OCI-LY3 (cell line): ENCODE measurements at regions not wholly inside any gene's neighbourhood (a gene's known extent, or its start where the extent isn't known, plus 50 kb on each side); places are given as distances from the start of the nearest gene placed in this dataset.

Experiments
- H2AFZ ChIP-seq: fragments of 200-600, 300-600 bp; shearing (Covaris generic); 2 replicates; pipeline ENCODE4 v1.6.0; 2014; ENCODE audit warnings: antibody characterized with exemption, low read depth, low read length
- H3K27ac ChIP-seq: fragments of 200-600, 300-600 bp; sonication (generic); 2 replicates; pipeline ENCODE4 v1.5.1; 2014; ENCODE audit warnings: mild to moderate bottlenecking, low read length, moderate library complexity, mixed read lengths
- H3K27me3 ChIP-seq: fragments of 200-600, 300-600 bp; sonication (generic); 2 replicates; pipeline ENCODE4 v1.6.1; 2014; ENCODE audit warnings: low read depth, low read length, mixed read lengths
- H3K36me3 ChIP-seq: fragments of 200-600, 300-600 bp; sonication (generic); replicated peaks from 2 replicates; pipeline ENCODE3; 2014; ENCODE audit warnings: low read depth, low read length, mixed read lengths
- H3K4me1 ChIP-seq: fragments of 300-600, 200-600 bp; sonication (generic); 2 replicates; pipeline ENCODE4 v1.6.1; 2014; ENCODE audit warnings: low read length, mixed read lengths
- H3K4me2 ChIP-seq: fragments of 200-600, 300-600 bp; sonication (generic); 2 replicates; pipeline ENCODE4 v1.6.1; 2014; ENCODE audit warnings: low read length, mixed read lengths
- H3K4me3 ChIP-seq: fragments of 300-600, 200-600 bp; sonication (generic); 2 replicates; pipeline ENCODE4 v1.5.1; 2014; ENCODE audit warnings: antibody characterized with exemption, mild to moderate bottlenecking, low read length, moderate library complexity
- H3K79me2 ChIP-seq: fragments of 300-600, 200-600 bp; shearing (Covaris generic); 2 replicates; pipeline ENCODE4 v1.6.1; 2014; ENCODE audit warnings: mild to moderate bottlenecking, low read length, mixed read lengths
- H3K9ac ChIP-seq: fragments of 300-600, 200-600 bp; shearing (Covaris generic); 2 replicates; pipeline ENCODE4 v1.6.0; 2014; ENCODE audit warnings: mild to moderate bottlenecking, low read length, moderate library complexity
- H3K9me3 ChIP-seq: fragments of 200-600, 300-600 bp; shearing (Covaris generic); 2 replicates; pipeline ENCODE4 v1.6.1; 2014; ENCODE audit warnings: low read length, mixed read lengths; ENCODE audit not compliant: insufficient read depth
- H4K20me1 ChIP-seq: fragments of 200-600, 300-600 bp; sonication (generic); 2 replicates; pipeline ENCODE4 v1.6.1; 2016; ENCODE audit warnings: low read length, mixed read lengths; ENCODE audit not compliant: insufficient read depth
- CTCF ChIP-seq: fragments of 200-600, 300-600 bp; sonication (generic); IDR thresholded peaks from 2 replicates; pipeline ENCODE4 v1.5.1; 2014; ENCODE audit warnings: antibody characterized with exemption, low read length, low read depth
- EZH2phosphoT487 ChIP-seq: fragments of 200-600 bp; shearing (Covaris generic); IDR thresholded peaks from 2 replicates; pipeline ENCODE4 v1.6.1; 2018; ENCODE audit warnings: antibody characterized with exemption, mixed run types, low read depth

DNA sequence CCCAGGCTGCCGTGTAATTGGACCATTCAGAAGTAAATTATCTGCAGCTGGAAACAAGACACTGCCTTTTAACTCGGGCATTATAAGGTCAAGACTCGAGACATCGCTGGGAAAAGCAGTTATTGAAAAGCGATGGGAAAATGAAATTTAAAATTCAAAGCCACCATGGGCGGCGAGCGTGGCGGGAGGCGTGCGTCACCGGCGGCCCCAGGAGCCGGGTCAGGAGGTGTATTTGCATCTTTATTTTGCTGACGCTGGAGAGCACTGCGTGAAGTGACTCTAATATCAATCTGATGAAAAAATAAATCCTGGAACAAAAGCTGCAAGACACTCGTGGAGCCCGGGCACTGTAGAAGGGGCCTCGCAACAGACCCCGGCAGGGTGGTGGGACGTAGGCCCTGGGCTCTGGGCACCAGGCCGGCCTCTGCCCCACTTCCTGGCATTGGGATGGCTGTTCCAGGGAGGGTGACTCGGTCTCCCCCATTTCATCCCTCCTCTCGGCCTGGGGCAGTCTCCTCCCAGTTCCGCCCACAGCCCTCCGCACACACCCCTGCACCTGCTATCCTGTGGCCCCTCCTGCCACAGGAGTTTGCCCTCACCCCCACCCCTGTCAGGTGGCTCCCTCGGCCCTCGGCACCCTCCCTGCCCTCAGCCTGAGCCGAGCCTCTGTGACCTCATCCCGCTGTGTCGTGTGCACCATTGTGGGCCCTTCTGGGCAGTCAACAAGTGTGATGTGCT lies 196.2 kb downstream of the KIF26A start:
- Histone ChIP-seq H3K9me3 (peaks cover 2% of the 10 kb centered on the region; the same call in 1 of the 2 replicates), H3K9ac (no peak overlapping the region), H3K79me2 (no peaks in the 10 kb centered on the region), H3K4me2 (no peak overlapping the region), H2AFZ (no peak overlapping the region), H3K27ac (no peak overlapping the region), H3K36me3 (no peaks in the 10 kb centered on the region), H3K4me3 (no peak overlapping the region), H3K27me3 (no peaks in the 10 kb centered on the region), H4K20me1 (0 out of 2 replicates have a peak, but pooled peaks cover 3% of the 10 kb centered on the region), H3K4me1 (no peaks in the 10 kb centered on the region)
- TF ChIP-seq EZH2phosphoT487: no peak
- TF ChIP-seq CTCF: no peak

GRCh38 chr14:104335176-104335575 lies 196.8 kb downstream of the KIF26A start:
- TF ChIP-seq CTCF (no peak), EZH2phosphoT487 (no peak)
- Histone ChIP-seq H4K20me1 (0 out of 2 replicates have a peak, but pooled peaks cover 3% of the 10 kb centered on the region), H3K9ac (no peak overlapping the region), H3K4me3 (no peak overlapping the region), H3K27me3 (no peaks in the 10 kb centered on the region), H3K36me3 (no peaks in the 10 kb centered on the region), H2AFZ (no peak overlapping the region), H3K9me3 (peaks cover 2% of the 10 kb centered on the region; the same call in 1 of the 2 replicates), H3K79me2 (no peaks in the 10 kb centered on the region), H3K4me2 (no peak overlapping the region), H3K4me1 (no peaks in the 10 kb centered on the region), H3K27ac (no peak overlapping the region)

DNA sequence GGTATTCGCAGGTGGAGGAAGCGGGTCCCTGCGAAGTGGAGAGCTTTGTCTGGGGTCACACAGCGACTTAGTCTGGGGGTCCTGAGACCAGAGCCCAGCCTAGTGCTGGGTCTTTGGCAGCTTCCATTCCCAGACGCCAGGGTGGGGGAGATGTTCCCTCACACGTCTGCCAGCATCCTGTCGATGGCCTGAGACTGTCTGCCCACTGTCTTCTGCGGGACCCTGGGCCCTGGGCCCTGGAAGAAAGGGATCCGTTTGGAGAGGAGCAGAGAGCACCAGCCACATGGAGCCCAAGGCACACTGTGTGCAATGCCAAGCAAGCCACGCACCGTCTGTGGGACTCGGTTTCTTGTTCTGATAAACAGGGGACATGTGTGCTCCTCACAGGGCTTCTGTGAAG lies 197.2 kb downstream of the KIF26A start:
- no peak overlapping the region for H3K27ac ChIP-seq
- no peak overlapping the region for H3K4me2 ChIP-seq
- no peak overlapping the region for H2AFZ ChIP-seq
- H3K36me3 ChIP-seq: no peaks in the 10 kb centered on the region
- no peak overlapping the region for H3K4me3 ChIP-seq
- H3K79me2 ChIP-seq: no peaks in the 10 kb centered on the region
- no peaks in the 10 kb centered on the region for H3K4me1 ChIP-seq
- H4K20me1 ChIP-seq: 0 out of 2 replicates have a peak, but pooled peaks cover 3% of the 10 kb centered on the region
- TF ChIP-seq CTCF (no peak), EZH2phosphoT487 (no peak)
- H3K9me3 ChIP-seq: peaks cover 2% of the 10 kb centered on the region; the same call in 1 of the 2 replicates
- no peak overlapping the region for H3K9ac ChIP-seq
- no peaks in the 10 kb centered on the region for H3K27me3 ChIP-seq

DNA sequence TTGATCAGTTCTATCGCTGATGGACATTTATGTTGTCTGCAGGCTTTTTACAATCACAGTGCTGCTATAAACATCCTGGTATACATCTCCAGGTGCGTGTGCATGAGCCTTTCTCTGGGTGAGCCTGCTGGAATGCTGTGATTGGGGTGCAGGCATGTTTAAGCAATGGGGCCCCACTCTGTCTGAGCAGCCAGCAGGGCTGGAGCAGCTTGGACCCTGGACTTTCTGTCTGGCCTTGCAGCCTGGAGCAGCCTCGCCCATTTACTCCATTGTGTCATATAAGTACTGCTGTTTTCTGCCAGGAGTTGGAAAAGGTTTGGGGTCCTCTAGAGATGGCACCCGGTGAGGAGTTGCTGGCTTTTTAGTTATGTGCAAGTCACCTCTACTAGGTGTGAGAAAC lies 199.0 kb downstream of the KIF26A start:
- H3K27me3 ChIP-seq: no peaks in the 10 kb centered on the region
- H3K4me2 ChIP-seq: no peak overlapping the region
- H3K79me2 ChIP-seq: no peaks in the 10 kb centered on the region
- H2AFZ ChIP-seq: no peak overlapping the region
- no peaks in the 10 kb centered on the region for H3K36me3 ChIP-seq
- no peak overlapping the region for H3K4me3 ChIP-seq
- H4K20me1 ChIP-seq: 0 out of 2 replicates have a peak, but pooled peaks cover 3% of the 10 kb centered on the region
- no peaks in the 10 kb centered on the region for H3K4me1 ChIP-seq
- no peak overlapping the region for H3K9ac ChIP-seq
- TF ChIP-seq CTCF: no peak
- TF ChIP-seq EZH2phosphoT487: no peak
- H3K9me3 ChIP-seq: no peaks in the 10 kb centered on the region
- H3K27ac ChIP-seq: no peak overlapping the region
